H1 (cell line): ENCODE measurements at regions not wholly inside any gene's neighbourhood (a gene's known extent, or its start where the extent isn't known, plus 50 kb on each side); places are given as distances from the start of the nearest gene placed in this dataset.

Source experiments
- CTCF ChIA-PET: fragments of 300-600 bp; sonication (Branson Sonifier 250); formaldehyde crosslinking; loops from one replicate; lab custom pipeline; 2021; ENCODE audit not compliant: partially characterized antibody; lab: Charles Lee
- POLR2A ChIA-PET: fragments of 300-600 bp; sonication (Branson Sonifier 250); formaldehyde crosslinking; loops from one replicate; lab custom pipeline; 2021; ENCODE audit warnings: inconsistent platforms; ENCODE audit not compliant: partially characterized antibody; lab: Charles Lee
- DNase-seq, 2 experiments: peaks; one replicate each; pipeline versions ENCODE4 v3.0.0 to v3.0.0-alpha.2; 2010 to 2022; ENCODE audit warnings: low spot score in 2 of 2, low read depth in 1 of 2, mixed read lengths in 1 of 2
- FAIRE-seq: peaks from 2 replicates; lab custom pipeline; 2011; peaks lifted over from hg19 to GRCh38; lab: Jason Lieb, UNC
- H2AFZ ChIP-seq: 2 replicates; pipeline ENCODE4 v1.8.1; 2012; ENCODE audit warnings: low read length, inconsistent platforms
- H2AK5ac ChIP-seq: 2 replicates; pipeline ENCODE4 v1.6.1; 2013; ENCODE audit warnings: low read depth, low read length
- H2BK120ac ChIP-seq: replicated peaks from 2 replicates; pipeline ENCODE3; 2013; ENCODE audit warnings: low read depth, low read length, inconsistent platforms
- H2BK12ac ChIP-seq: 2 replicates; pipeline ENCODE4 v1.6.1; 2013; ENCODE audit warnings: low read depth, low read length
- H2BK15ac ChIP-seq: 2 replicates; pipeline ENCODE4 v1.6.1; 2013; ENCODE audit warnings: low read length
- H2BK20ac ChIP-seq: 2 replicates; pipeline ENCODE4 v1.6.1; 2013; ENCODE audit warnings: low read length
- H2BK5ac ChIP-seq: 2 replicates; pipeline ENCODE4 v1.6.1; 2013; ENCODE audit warnings: low read depth, low read length
- H3K14ac ChIP-seq: 2 replicates; pipeline ENCODE4 v1.6.1; 2013; ENCODE audit warnings: inconsistent platforms; ENCODE audit not compliant: insufficient read length
- H3K18ac ChIP-seq: 2 replicates; pipeline ENCODE4 v1.6.1; 2013; ENCODE audit warnings: low read length; ENCODE audit errors: extremely low read depth
- H3K23ac ChIP-seq: 2 replicates; pipeline ENCODE4 v1.6.1; 2013; ENCODE audit warnings: inconsistent platforms; ENCODE audit not compliant: insufficient read length
- H3K23me2 ChIP-seq: 2 replicates; pipeline ENCODE4 v1.6.1; 2013; ENCODE audit warnings: low read depth, low read length
- H3K27ac ChIP-seq: 2 replicates; pipeline ENCODE4 v1.6.1; 2011; ENCODE audit warnings: low read depth, low read length, inconsistent platforms
- H3K27me3 ChIP-seq, 4 experiments: replicated peaks in 1 of 4; 1 replicate in 1 of 4; 2 replicates in 3 of 4; pipeline versions ENCODE4 v1.6.1 to v1.8.1; 2011 to 2013; ENCODE audit warnings: low read length in 3 of 4, mild to moderate bottlenecking in 3 of 4, inconsistent platforms in 2 of 4, mixed read lengths in 2 of 4, moderate library complexity in 1 of 4; ENCODE audit not compliant: control insufficient read depth in 3 of 4, insufficient read depth in 3 of 4; ENCODE audit errors: extremely low read depth in 1 of 4
- H3K36me3 ChIP-seq, 4 experiments: 2 replicates each; pipeline versions ENCODE4 v1.6.1 to v1.8.1; 2011 to 2013; ENCODE audit warnings: mild to moderate bottlenecking in 4 of 4, low read length in 3 of 4, moderate library complexity in 2 of 4, control low read depth in 1 of 4, inconsistent platforms in 1 of 4; ENCODE audit not compliant: insufficient read depth in 4 of 4, control insufficient read depth in 2 of 4
- H3K4ac ChIP-seq: replicated peaks from 2 replicates; pipeline ENCODE3; 2013; ENCODE audit warnings: low read length, low read depth, mixed read lengths, inconsistent platforms; ENCODE audit not compliant: insufficient read length
- H3K4me1 ChIP-seq, 4 experiments: replicated peaks in 1 of 4; 1 replicate in 1 of 4; 2 replicates in 3 of 4; pipeline versions ENCODE4 v1.6.1 to v1.8.1; 2011 to 2013; ENCODE audit warnings: low read length in 3 of 4, inconsistent platforms in 2 of 4, mixed read lengths in 1 of 4; ENCODE audit not compliant: insufficient read depth in 4 of 4, control insufficient read depth in 3 of 4
- H3K4me2 ChIP-seq, 2 experiments: 2 replicates each; pipeline versions ENCODE4 v1.6.1 to v1.8.1; 2011 to 2013; ENCODE audit warnings: low read depth in 2 of 2, low read length in 2 of 2, control low read depth in 1 of 2, inconsistent platforms in 1 of 2, mild to moderate bottlenecking in 1 of 2; ENCODE audit not compliant: insufficient read depth in 1 of 2
- H3K4me3 ChIP-seq, 4 experiments: fragments of 200-600, 300-600 bp in 1 of 4; sonication (generic), shearing (Covaris generic), sonication (Bioruptor Twin) in 1 of 4; 2 replicates each; pipeline versions ENCODE4 v1.5.1 to v1.8.1; 2011 to 2016; ENCODE audit warnings: low read length in 4 of 4, low read depth in 3 of 4, control low read depth in 2 of 4, inconsistent platforms in 2 of 4, mild to moderate bottlenecking in 2 of 4, mixed read lengths in 1 of 4, moderate library complexity in 1 of 4; ENCODE audit not compliant: insufficient read depth in 2 of 4; ENCODE audit errors: extremely low read depth in 1 of 4
- H3K56ac ChIP-seq: replicated peaks from 2 replicates; pipeline ENCODE3; 2013; ENCODE audit warnings: low read depth, mild to moderate bottlenecking, mixed read lengths, low read length, inconsistent platforms; ENCODE audit not compliant: insufficient read length
- H3K79me1 ChIP-seq: 2 replicates; pipeline ENCODE4 v1.6.1; 2013; ENCODE audit warnings: low read depth, low read length, control low read depth
- H3K79me2 ChIP-seq, 2 experiments: 2 replicates each; pipeline versions ENCODE4 v1.6.1 to v1.8.1; 2012 to 2013; ENCODE audit warnings: low read length in 2 of 2, mild to moderate bottlenecking in 2 of 2, inconsistent platforms in 1 of 2; ENCODE audit not compliant: insufficient read depth in 2 of 2, control insufficient read depth in 1 of 2
- H3K9ac ChIP-seq, 4 experiments: replicated peaks in 1 of 4; 1 replicate in 1 of 4; 2 replicates in 3 of 4; pipeline versions ENCODE4 v1.6.1 to v1.8.1; 2011 to 2013; ENCODE audit warnings: low read depth in 3 of 4, low read length in 3 of 4, control low read depth in 2 of 4, mild to moderate bottlenecking in 2 of 4, moderate library complexity in 2 of 4, inconsistent platforms in 1 of 4; ENCODE audit errors: extremely low read depth in 1 of 4
- H3K9me3 ChIP-seq, 2 experiments: 2 replicates each; pipeline versions ENCODE4 v1.6.1 to v1.8.1; 2012 to 2013; ENCODE audit warnings: mild to moderate bottlenecking in 2 of 2, moderate library complexity in 2 of 2, control low read depth in 1 of 2, inconsistent platforms in 1 of 2, low read depth in 1 of 2, low read length in 1 of 2, mixed read lengths in 1 of 2; ENCODE audit not compliant: insufficient read depth in 2 of 2
- H4K20me1 ChIP-seq, 2 experiments: replicated peaks in 1 of 2; 2 replicates each; pipeline versions ENCODE3 to v1.8.1; 2011 to 2013; ENCODE audit warnings: inconsistent platforms in 2 of 2, low read length in 2 of 2, mild to moderate bottlenecking in 1 of 2; ENCODE audit not compliant: insufficient read depth in 2 of 2, control insufficient read depth in 1 of 2
- H4K5ac ChIP-seq: 2 replicates; pipeline ENCODE4 v1.6.1; 2013; ENCODE audit warnings: low read length, low read depth, mixed read lengths, inconsistent platforms; ENCODE audit not compliant: insufficient read length
- H4K8ac ChIP-seq: 2 replicates; pipeline ENCODE4 v1.8.0; 2013; ENCODE audit warnings: mild to moderate bottlenecking, moderate library complexity, low read length, inconsistent platforms; ENCODE audit not compliant: insufficient read depth; ENCODE audit errors: extremely low read depth
- H4K91ac ChIP-seq: replicated peaks from 2 replicates; pipeline ENCODE3; 2013; ENCODE audit warnings: low read length, mixed read lengths, inconsistent platforms; ENCODE audit not compliant: insufficient read length
- CHD1 ChIP-seq: IDR thresholded peaks from 2 replicates; pipeline ENCODE4 v1.6.1; 2012; ENCODE audit warnings: low read depth, low read length, improper control_type of control experiment
- FOSL1 ChIP-seq: IDR thresholded peaks from 2 replicates; pipeline ENCODE4 v1.6.1; 2011; ENCODE audit warnings: mild to moderate bottlenecking, low read depth, low read length, moderate library complexity; ENCODE audit not compliant: insufficient read depth
- HDAC2 ChIP-seq, 2 experiments: fragments of 300-600 bp in 1 of 2; sonication (generic) in 1 of 2; IDR thresholded peaks; 2 replicates each; pipeline ENCODE4 v1.6.1; 2011 to 2012; ENCODE audit warnings: low read depth in 2 of 2, low read length in 2 of 2, mild to moderate bottlenecking in 2 of 2, moderate library complexity in 2 of 2, borderline replicate concordance in 1 of 2, inconsistent platforms in 1 of 2
- JUN ChIP-seq: IDR thresholded peaks from 2 replicates; pipeline ENCODE4 v1.6.1; 2011; ENCODE audit warnings: low read depth, mild to moderate bottlenecking, improper control_type of control experiment, low read length
- KDM5A ChIP-seq: fragments of 200-600 bp; IDR thresholded peaks from 2 replicates; pipeline ENCODE4 v1.7.1; 2012; ENCODE audit warnings: mild to moderate bottlenecking, low read length, inconsistent platforms, mixed read lengths
- MAX ChIP-seq: IDR thresholded peaks from 2 replicates; pipeline ENCODE4 v1.6.1; 2012; ENCODE audit warnings: inconsistent platforms
- POLR2A ChIP-seq, 2 experiments: IDR thresholded peaks; 1 replicate in 1 of 2; 2 replicates in 1 of 2; pipeline ENCODE4 v1.6.1; 2011; ENCODE audit warnings: low read depth in 2 of 2, low read length in 2 of 2, mild to moderate bottlenecking in 2 of 2; ENCODE audit errors: control extremely low read depth in 1 of 2
- POLR2AphosphoS5 ChIP-seq: IDR thresholded peaks from 2 replicates; pipeline ENCODE4 v1.6.1; 2011; ENCODE audit warnings: low read depth, low read length
- RAD21 ChIP-seq, 2 experiments: IDR thresholded peaks in 1 of 2; conservative IDR thresholded peaks in 1 of 2; 2 replicates each; pipeline ENCODE4 v1.6.1; 2011; ENCODE audit warnings: low read depth in 2 of 2, low read length in 2 of 2, improper control_type of control experiment in 1 of 2, inconsistent platforms in 1 of 2, mild to moderate bottlenecking in 1 of 2, moderate library complexity in 1 of 2
- RXRA ChIP-seq: IDR thresholded peaks from 2 replicates; pipeline ENCODE4 v1.6.1; 2011; ENCODE audit warnings: low read depth, mild to moderate bottlenecking, low read length, moderate library complexity; ENCODE audit not compliant: insufficient read depth
- SIN3A ChIP-seq, 2 experiments: IDR thresholded peaks in 1 of 2; conservative IDR thresholded peaks in 1 of 2; 2 replicates each; pipeline ENCODE4 v1.6.1; 2011 to 2012; ENCODE audit warnings: low read length in 2 of 2, improper control_type of control experiment in 1 of 2, low read depth in 1 of 2, mild to moderate bottlenecking in 1 of 2
- SP2 ChIP-seq: IDR thresholded peaks from 2 replicates; pipeline ENCODE4 v1.6.1; 2012; ENCODE audit warnings: mild to moderate bottlenecking, low read length, inconsistent platforms
- TBP ChIP-seq: IDR thresholded peaks from 2 replicates; pipeline ENCODE4 v1.6.1; 2011; ENCODE audit warnings: low read depth, low read length, improper control_type of control experiment
- TCF12 ChIP-seq: IDR thresholded peaks from 2 replicates; pipeline ENCODE4 v1.6.1; 2011; ENCODE audit warnings: low read depth, mild to moderate bottlenecking, low read length
- TEAD4 ChIP-seq: IDR thresholded peaks from 2 replicates; pipeline ENCODE4 v1.6.1; 2012; ENCODE audit warnings: low read depth, low read length, inconsistent platforms, mixed read lengths
- WGBS, 2 experiments: shearing (Covaris generic) in 1 of 2; methylation state at CpG; one replicate each; pipeline versions ENCODE4 v1.1.6 to v1.1.7; 2013 to 2015; ENCODE audit warnings: low lambda C conversion rate in 2 of 2, mixed read lengths in 2 of 2, inconsistent platforms in 1 of 2, low coverage in 1 of 2, missing lambda C conversion rate in 1 of 2; ENCODE audit not compliant: insufficient replicate concordance in 2 of 2, insufficient coverage in 1 of 2, insufficient read length in 1 of 2; ENCODE audit errors: extremely low coverage in 1 of 2, missing lambda C conversion rate in 1 of 2; 5-methylcytosine and 5-hydroxymethylcytosine counted together

GRCh38 chr5:33272288-33272687, 168.5 kb upstream of the TARS1 start:
- H3K4me2 ChIP-seq, result no peak overlapping the region

More at GRCh38 chr5:33272288-33272687, 168.5 kb upstream of the TARS1 start:
- H3K9ac ChIP-seq, result no peak overlapping the region
- 93% methylated on average over 3 of the region's 3 CpGs; no CpG with 5 or more reads in 1 of the 2 experiments for WGBS, 2 experiments
- ChIA-PET CTCF (interaction anchor here (1.0 kb wide), 1 partner anchor 93 kb away, joined by 3 read pairs; no protein-coding TSS in a partner anchor), POLR2A (no interaction called here)
- H3K27me3 ChIP-seq, result no peaks in the 10 kb centered on the region
- no peak overlapping the region for H2BK12ac ChIP-seq
- FAIRE-seq (no peak), DNase-seq (no peak)
- H3K9me3 ChIP-seq, result no peaks in the 10 kb centered on the region
- no peaks in the 10 kb centered on the region for H3K36me3 ChIP-seq
- H3K14ac ChIP-seq, result no peak overlapping the region
- no peak overlapping the region for H3K4ac ChIP-seq
- no peak overlapping the region for H4K91ac ChIP-seq
- no peak overlapping the region for H2BK120ac ChIP-seq
- no peak overlapping the region for H3K18ac ChIP-seq
- H2AK5ac ChIP-seq, result no peak overlapping the region
- no peak overlapping the region for H3K27ac ChIP-seq
- H2BK5ac ChIP-seq, result no peak overlapping the region
- H3K79me2 ChIP-seq, result no peaks in the 10 kb centered on the region
- no peaks in the 10 kb centered on the region for H3K79me1 ChIP-seq
- H2BK15ac ChIP-seq, result no peak overlapping the region
- H3K4me1 ChIP-seq, result no peaks in the 10 kb centered on the region
- H4K5ac ChIP-seq, result no peak overlapping the region
- H3K56ac ChIP-seq, result no peak overlapping the region
- no peak overlapping the region for H4K8ac ChIP-seq
- H2BK20ac ChIP-seq, result no peak overlapping the region
- no peaks in the 10 kb centered on the region for H4K20me1 ChIP-seq
- no peak overlapping the region for H2AFZ ChIP-seq
- H3K23me2 ChIP-seq, result no peaks in the 10 kb centered on the region
- no peak overlapping the region for H3K23ac ChIP-seq
- TF ChIP-seq CHD1, result no peak
- TF ChIP-seq RXRA, result no peak
- TF ChIP-seq RAD21 (IDR thresholded peaks at IDR 0.05 in 1 of 2, conservative IDR thresholded peaks at IDR 0.05 in 1 of 2; ENCODE audit: low read depth in 2 of 2, low read length in 2 of 2), result no peak
- TF ChIP-seq SIN3A (conservative IDR thresholded peaks at IDR 0.05 in 1 of 2, IDR thresholded peaks at IDR 0.05 in 1 of 2; ENCODE audit: low read depth in 1 of 2, low read length in 2 of 2), result no peak
- TF ChIP-seq FOSL1, result no peak
- no peak for TF ChIP-seq TEAD4
- TF ChIP-seq SP2, result no peak
- no peak for TF ChIP-seq KDM5A
- no peak for TF ChIP-seq TCF12
- TF ChIP-seq POLR2AphosphoS5, result no peak
- no peak for TF ChIP-seq JUN
- TF ChIP-seq POLR2A (IDR thresholded peaks at IDR 0.05; ENCODE audit: control extremely low read depth in 1 of 2, low read depth in 2 of 2, low read length in 2 of 2), result no peak
- TF ChIP-seq MAX, result no peak
- no peak for TF ChIP-seq TBP
- TF ChIP-seq HDAC2 (IDR thresholded peaks at IDR 0.05; ENCODE audit: borderline replicate concordance in 1 of 2, low read depth in 2 of 2, low read length in 2 of 2), result no peak
- TF ChIP-seq, all 59 proteins: peak for 0
- H3K4me3 ChIP-seq, result no peak overlapping the region
